RWPE2 (cell line): ENCODE measurements at regions not wholly inside any gene's neighbourhood (a gene's known extent, or its start where the extent isn't known, plus 50 kb on each side); places are given as distances from the start of the nearest gene placed in this dataset.
"Not testable (repeated sequence)": the region's sequence is repeated elsewhere in the genome, so short reads cannot be mapped to it uniquely, and the experiment has no call there.

Source experiments
- ATAC-seq: fragments of 200-7000 bp; cut with Tn5 transposase; 3 replicates; pipeline ENCODE4 v1.9.1; 2021; ENCODE audit warnings: low read depth
- DNase-seq: peaks from one replicate; pipeline ENCODE4 v3.0.0-alpha.2; 2020; ENCODE audit warnings: low spot score
- H3K27ac ChIP-seq: fragments of 450-650 bp; 2 replicates; pipeline ENCODE4 v1.5.1; 2017; ENCODE audit warnings: mild to moderate bottlenecking; ENCODE audit not compliant: poor library complexity, severe bottlenecking
- H3K27me3 ChIP-seq: fragments of 250-450 bp; sonication (Bioruptor Pico); 2 replicates; pipeline ENCODE4 v1.5.1; 2021; ENCODE audit warnings: mild to moderate bottlenecking, moderate library complexity; ENCODE audit not compliant: insufficient read depth, poor library complexity, severe bottlenecking
- H3K36me3 ChIP-seq: fragments of 250-450 bp; sonication (Bioruptor Pico); 2 replicates; pipeline ENCODE4 v1.5.1; 2020; ENCODE audit warnings: low read depth, mild to moderate bottlenecking, moderate library complexity
- H3K4me1 ChIP-seq: fragments of 250-450 bp; sonication (Bioruptor Pico); 2 replicates; pipeline ENCODE4 v1.5.1; 2021; ENCODE audit warnings: mild to moderate bottlenecking, moderate library complexity; ENCODE audit not compliant: insufficient read depth, poor library complexity, severe bottlenecking
- H3K4me3 ChIP-seq: fragments of 250-450 bp; sonication (Bioruptor Pico); 2 replicates; pipeline ENCODE4 v1.5.1; 2021; ENCODE audit warnings: mild to moderate bottlenecking, moderate library complexity; ENCODE audit not compliant: severe bottlenecking
- H3K9me3 ChIP-seq: fragments of 250-450 bp; sonication (Bioruptor Pico); 2 replicates; pipeline ENCODE4 v1.5.1; 2021; ENCODE audit warnings: mild to moderate bottlenecking, moderate library complexity; ENCODE audit not compliant: severe bottlenecking
- CTCF ChIP-seq: fragments of 450-650 bp; IDR thresholded peaks from one replicate; pipeline ENCODE4 v1.5.1; 2017; ENCODE audit warnings: mild to moderate bottlenecking, moderate library complexity; ENCODE audit not compliant: poor library complexity, severe bottlenecking

GRCh38 chr5:13115476-13115875, 829.0 kb downstream of the DNAH5 start:
- no peak for DNase-seq
- H3K27ac ChIP-seq: no peak overlapping the region
- H3K36me3 ChIP-seq: no peaks in the 10 kb centered on the region
- H3K27me3 ChIP-seq: no peaks in the 10 kb centered on the region
- ATAC-seq: peak; percentile 46; the same call in 1 of the 3 replicates
- no peak for TF ChIP-seq CTCF
- H3K4me3 ChIP-seq: no peak overlapping the region
- H3K9me3 ChIP-seq: no peaks in the 10 kb centered on the region
- H3K4me1 ChIP-seq: no peaks in the 10 kb centered on the region

- Histone ChIP-seq H3K4me3 (no peak overlapping the region), H3K27ac (no peak overlapping the region), H3K27me3 (peaks cover 15% of the 10 kb centered on the region), H3K4me1 (peaks cover 21% of the 10 kb centered on the region), H3K9me3 (no peaks in the 10 kb centered on the region), H3K36me3 (no peaks in the 10 kb centered on the region)
- ATAC-seq (peak; percentile 19; the same call in 1 of the 3 replicates), DNase-seq (no peak)
- TF ChIP-seq CTCF: no peak
Observed at GRCh38 chr5:13108265-13108664, 836.2 kb downstream of the DNAH5 start.

- H3K27ac ChIP-seq: no peak overlapping the region
- no peaks in the 10 kb centered on the region for H3K36me3 ChIP-seq
- DNase-seq (no peak), ATAC-seq (peak; percentile 54; the same call in 2 of the 3 replicates)
- peaks cover 21% of the 10 kb centered on the region for H3K4me1 ChIP-seq
- H3K27me3 ChIP-seq: peaks cover 15% of the 10 kb centered on the region
- no peak overlapping the region for H3K4me3 ChIP-seq
- no peak for TF ChIP-seq CTCF
- no peaks in the 10 kb centered on the region for H3K9me3 ChIP-seq
Observed at GRCh38 chr5:13107537-13107936, 837.0 kb downstream of the DNAH5 start.

GRCh38 chr5:13081116-13081515, 863.4 kb downstream of the DNAH5 start:
- DNase-seq (no peak), ATAC-seq (no peak)
- Histone ChIP-seq H3K27me3 (no peaks in the 10 kb centered on the region), H3K36me3 (no peaks in the 10 kb centered on the region), H3K4me1 (peaks cover 4% of the 10 kb centered on the region), H3K4me3 (no peak overlapping the region), H3K27ac (no peak overlapping the region), H3K9me3 (no peaks in the 10 kb centered on the region)
- no peak for TF ChIP-seq CTCF

GRCh38 chr5:13072936-13073335, 871.6 kb downstream of the DNAH5 start:
- H3K9me3 ChIP-seq, H3K27me3 ChIP-seq, DNase-seq, ATAC-seq, H3K4me1 ChIP-seq, H3K27ac ChIP-seq, H3K4me3 ChIP-seq, H3K36me3 ChIP-seq: not testable (repeated sequence)
